Prostate gland (tissue), 2 donors: ENCODE measurements at regions not wholly inside any gene's neighbourhood (a gene's known extent, or its start where the extent isn't known, plus 50 kb on each side); places are given as distances from the start of the nearest gene placed in this dataset.

Source experiments
- CTCF ChIP-seq, 4 experiments: fragments of 200-600 bp in 2 of 4; fragments of 450-650 bp in 2 of 4; sonication (generic) in 2 of 4; IDR thresholded peaks; 1 replicate in 3 of 4; 2 replicates in 1 of 4; pipeline ENCODE4 v1.5.1; 2016 to 2019; ENCODE audit warnings: antibody characterized with exemption in 4 of 4, mild to moderate bottlenecking in 2 of 4, moderate library complexity in 2 of 4
- POLR2A ChIP-seq: fragments of 450-650 bp; IDR thresholded peaks from one replicate; pipeline ENCODE4 v1.6.1; 2016; ENCODE audit warnings: antibody characterized with exemption, mild to moderate bottlenecking
- POLR2AphosphoS5 ChIP-seq: sonication (generic); formaldehyde crosslinking; IDR thresholded peaks from one replicate; pipeline ENCODE4 v1.6.1; 2017; ENCODE audit warnings: antibody characterized with exemption

GRCh38 chr2:140018541-140018940 is 1238.4 kb upstream of the NXPH2 start:
- no peak for TF ChIP-seq POLR2AphosphoS5
- TF ChIP-seq CTCF (IDR thresholded peaks at IDR 0.05) = no peak
- TF ChIP-seq POLR2A = no peak
